ENCODE measurements at regions not wholly inside any gene's neighbourhood (a gene's known extent, or its start where the extent isn't known, plus 50 kb on each side); places are given as distances from the start of the nearest gene placed in this dataset.

DNA sequence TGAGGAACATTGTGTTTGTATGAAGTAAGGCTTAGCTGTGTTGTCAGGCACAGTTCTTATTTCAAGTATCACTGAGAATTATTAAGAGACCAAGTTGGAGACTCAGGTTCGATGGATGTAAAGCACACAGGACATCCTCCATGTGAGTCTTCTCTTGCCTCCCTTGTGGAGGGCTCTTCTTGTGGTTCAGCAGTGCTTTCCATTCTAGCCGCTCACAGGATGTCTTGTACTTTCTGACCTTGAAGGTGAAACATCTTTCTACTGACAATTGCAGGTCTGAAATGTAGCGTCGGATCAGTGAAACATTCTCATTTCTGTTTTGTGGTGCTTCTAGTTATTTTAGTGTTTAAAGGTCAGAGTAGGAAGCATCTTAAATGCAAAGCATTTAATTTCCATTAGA, 154.6 kb downstream of the HIPK3 start:
- no peak for DNase-seq (ENCODE audit: low spot score)

DNA sequence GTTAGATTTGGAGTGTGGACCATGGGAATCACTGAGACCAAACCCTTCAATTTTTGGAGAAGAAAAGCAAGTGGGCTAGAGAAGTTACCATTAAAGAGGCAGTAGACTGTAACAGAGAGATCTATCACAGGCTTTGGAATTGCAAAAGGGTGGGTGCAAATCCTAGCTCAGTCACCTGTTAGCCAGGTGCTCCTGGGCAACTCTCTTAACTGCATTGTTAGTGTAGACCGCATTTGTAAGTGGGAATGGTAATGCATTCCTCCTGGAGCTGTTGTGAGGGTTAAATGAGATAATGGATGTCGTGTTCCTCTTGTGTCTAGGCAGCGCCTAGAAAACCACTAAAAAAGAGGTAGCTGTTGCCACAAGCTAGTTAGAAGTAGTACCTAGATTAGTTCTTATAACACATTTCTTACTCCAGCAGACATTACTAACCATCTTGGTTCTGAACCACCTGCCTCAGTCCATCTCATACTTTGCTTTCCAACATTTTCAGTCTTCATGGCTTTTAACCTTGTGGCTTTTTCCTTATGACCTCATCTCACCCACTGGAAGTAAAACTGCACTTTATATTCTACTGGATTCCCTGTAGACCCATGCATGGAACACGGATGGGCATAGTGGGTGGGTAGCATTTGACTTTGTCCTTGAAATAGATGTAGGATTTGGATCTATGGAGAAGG, 153.0 kb downstream of the HIPK3 start:
- DNase-seq (ENCODE audit: low spot score): no peak
